Activated CD8-positive, alpha-beta memory T cell treated with anti-CD3 and anti-CD28 coated beads for 24 hours (primary cell): ENCODE measurements at regions not wholly inside any gene's neighbourhood (a gene's known extent, or its start where the extent isn't known, plus 50 kb on each side); places are given as distances from the start of the nearest gene placed in this dataset.
"Not testable (repeated sequence)": the region's sequence is repeated elsewhere in the genome, so short reads cannot be mapped to it uniquely, and the experiment has no call there.

Experiments
- DNase-seq: peaks from one replicate; pipeline ENCODE4 v3.0.0-alpha.2; 2020

- DNase-seq, result no peak
These were observed 157.0 kb downstream of the SHANK2 start for GRCh38 chr11:71095294-71095850.

- no peak for DNase-seq
These were observed 157.9 kb downstream of the SHANK2 start for GRCh38 chr11:71094296-71095077.

- DNase-seq, result no peak
These were observed 158.6 kb downstream of the SHANK2 start for GRCh38 chr11:71093783-71094182.

- DNase-seq, result no peak
These were observed 160.7 kb downstream of the SHANK2 start for GRCh38 chr11:71091506-71092265.

- no peak for DNase-seq
These were observed 162.8 kb downstream of the SHANK2 start for GRCh38 chr11:71089571-71089970.

GRCh38 chr11:71088314-71089215, 163.8 kb downstream of the SHANK2 start:
- not testable (repeated sequence) for DNase-seq

GRCh38 chr11:71086687-71087258, 165.6 kb downstream of the SHANK2 start:
- no peak for DNase-seq

- no peak for DNase-seq
These were observed 167.9 kb downstream of the SHANK2 start for GRCh38 chr11:71084306-71085012.

- DNase-seq, result no peak
These were observed 169.3 kb downstream of the SHANK2 start for GRCh38 chr11:71083105-71083504.

- no peak for DNase-seq
These were observed 169.9 kb downstream of the SHANK2 start for GRCh38 chr11:71082454-71082853.

GRCh38 chr11:71081704-71082230, 170.6 kb downstream of the SHANK2 start:
- DNase-seq, result no peak

GRCh38 chr11:71080239-71081097, 171.9 kb downstream of the SHANK2 start:
- DNase-seq, result peak; percentile 59

- no peak for DNase-seq
These were observed 172.6 kb downstream of the SHANK2 start for GRCh38 chr11:71079795-71080194.

- DNase-seq, result no peak
These were observed 173.9 kb downstream of the SHANK2 start for GRCh38 chr11:71078482-71078881.

- DNase-seq, result no peak
These were observed 175.7 kb downstream of the SHANK2 start for GRCh38 chr11:71076525-71077304.

GRCh38 chr11:71075871-71076420, 176.4 kb downstream of the SHANK2 start:
- no peak for DNase-seq

GRCh38 chr11:71075116-71075720, 177.2 kb downstream of the SHANK2 start:
- DNase-seq, result no peak

GRCh38 chr11:71071736-71072509, 180.5 kb downstream of the SHANK2 start:
- DNase-seq, result no peak
